SK-N-SH (cell line): ENCODE measurements at regions not wholly inside any gene's neighbourhood (a gene's known extent, or its start where the extent isn't known, plus 50 kb on each side); places are given as distances from the start of the nearest gene placed in this dataset.

ENCODE experiments used
- CTCF ChIA-PET: fragments of 300-600, 350-600 bp; formaldehyde crosslinking; extraction: SDS; loops from one replicate; lab custom pipeline; 2021; lab: Yijun Ruan, JAX
- POLR2A ChIA-PET: fragments of 350-600 bp; sonication (Branson Sonifier 250); formaldehyde crosslinking; extraction: SDS; loops from one replicate; lab custom pipeline; 2020; ENCODE audit warnings: antibody characterized with exemption, inconsistent platforms; lab: Yijun Ruan, JAX
- DNase-seq: peaks from one replicate; pipeline ENCODE4 v3.0.0; 2012
- H2AFZ ChIP-seq: fragments of 200-600 bp; sonication (generic); 2 replicates; pipeline ENCODE4 v1.8.1; 2016; ENCODE audit warnings: antibody characterized with exemption, mild to moderate bottlenecking, low read depth
- H3F3A ChIP-seq: fragments of 200-600 bp; sonication (generic); replicated peaks from 2 replicates; pipeline ENCODE3; 2016; ENCODE audit warnings: antibody characterized with exemption, mild to moderate bottlenecking; ENCODE audit not compliant: insufficient read depth
- H3K27ac ChIP-seq, 2 experiments: fragments of 200-500 bp in 1 of 2; fragments of 200-600 bp in 1 of 2; sonication (Bioruptor generic) in 1 of 2; sonication (generic), shearing (Covaris generic) in 1 of 2; 2 replicates each; pipeline versions ENCODE4 v1.5.1 to v1.6.1; 2014 to 2016; ENCODE audit warnings: low read depth in 2 of 2, inconsistent platforms in 1 of 2, low read length in 1 of 2, mild to moderate bottlenecking in 1 of 2, mixed read lengths in 1 of 2
- H3K27me3 ChIP-seq: fragments of 200-600 bp; sonication (generic), shearing (Covaris generic); 2 replicates; pipeline ENCODE4 v1.6.1; 2016; ENCODE audit warnings: mixed run types; ENCODE audit not compliant: insufficient read depth
- H3K36me3 ChIP-seq, 2 experiments: fragments of 200-500 bp in 1 of 2; fragments of 200-600 bp in 1 of 2; sonication (Bioruptor generic) in 1 of 2; sonication (generic) in 1 of 2; replicated peaks in 1 of 2; 2 replicates each; pipeline versions ENCODE3 to v1.5.1; 2014 to 2016; ENCODE audit warnings: low read length in 1 of 2, mild to moderate bottlenecking in 1 of 2; ENCODE audit not compliant: insufficient read depth in 2 of 2, control insufficient read depth in 1 of 2
- H3K4me1 ChIP-seq, 2 experiments: fragments of 200-500 bp in 1 of 2; fragments of 200-600 bp in 1 of 2; sonication (Bioruptor generic) in 1 of 2; sonication (generic), shearing (Covaris generic) in 1 of 2; 2 replicates each; pipeline versions ENCODE4 v1.5.1 to v1.6.1; 2014 to 2016; ENCODE audit warnings: low read depth in 1 of 2, low read length in 1 of 2, mixed run types in 1 of 2; ENCODE audit not compliant: insufficient read depth in 2 of 2, control insufficient read depth in 1 of 2
- H3K4me2 ChIP-seq: fragments of 200-600 bp; sonication (generic), shearing (Covaris generic); 2 replicates; pipeline ENCODE4 v1.6.1; 2017; ENCODE audit warnings: mixed run types
- H3K4me3 ChIP-seq, 2 experiments: fragments of 200-500 bp in 1 of 2; fragments of 200-600 bp in 1 of 2; sonication (Bioruptor generic) in 1 of 2; sonication (generic), shearing (Covaris generic) in 1 of 2; 2 replicates each; pipeline versions ENCODE4 v1.5.1 to v1.8.1; 2014 to 2016; ENCODE audit warnings: low read depth in 2 of 2, inconsistent platforms in 1 of 2, low read length in 1 of 2, mild to moderate bottlenecking in 1 of 2, mixed read lengths in 1 of 2, moderate library complexity in 1 of 2
- H3K79me2 ChIP-seq: fragments of 200-600 bp; sonication (generic); 2 replicates; pipeline ENCODE4 v1.8.1; 2017; ENCODE audit warnings: mild to moderate bottlenecking; ENCODE audit not compliant: insufficient read depth
- H3K9ac ChIP-seq: fragments of 200-600 bp; sonication (generic); 2 replicates; pipeline ENCODE4 v1.6.1; 2017; ENCODE audit warnings: mixed run types
- H3K9me2 ChIP-seq: fragments of 200-600 bp; sonication (generic); 2 replicates; pipeline ENCODE4 v1.6.1; 2017; ENCODE audit warnings: mixed run types
- H3K9me3 ChIP-seq: fragments of 200-600 bp; sonication (generic); 2 replicates; pipeline ENCODE4 v1.6.1; 2017; ENCODE audit warnings: mixed run types, mild to moderate bottlenecking, moderate library complexity
- H4K20me1 ChIP-seq: fragments of 200-600 bp; sonication (generic); 2 replicates; pipeline ENCODE4 v1.6.1; 2017; ENCODE audit warnings: mild to moderate bottlenecking, mixed run types; ENCODE audit not compliant: insufficient read depth
- CHD2 ChIP-seq: fragments of 150-350 bp; IDR thresholded peaks from 2 replicates; pipeline ENCODE4 v1.6.1; 2018; ENCODE audit warnings: low read length; ENCODE audit not compliant: partially characterized antibody
- CTCF ChIP-seq: fragments of 200-600 bp; sonication (generic); IDR thresholded peaks from 2 replicates; pipeline ENCODE4 v1.6.1; 2017; ENCODE audit warnings: antibody characterized with exemption, mild to moderate bottlenecking, moderate library complexity
- EZH2phosphoT487 ChIP-seq: fragments of 200-600 bp; sonication (generic); IDR thresholded peaks from 2 replicates; pipeline ENCODE4 v1.6.1; 2017; ENCODE audit warnings: low read depth, mixed run types, mild to moderate bottlenecking, antibody characterized with exemption, moderate library complexity, borderline replicate concordance
- IRF3 ChIP-seq: fragments of 150-350 bp; IDR thresholded peaks from 2 replicates; pipeline ENCODE4 v1.6.1; 2016; ENCODE audit warnings: mild to moderate bottlenecking, low read depth, low read length
- MEF2A ChIP-seq: IDR thresholded peaks from 2 replicates; pipeline ENCODE4 v1.4.0; 2012; ENCODE audit warnings: low read depth, borderline replicate concordance
- NFIC ChIP-seq: IDR thresholded peaks from 2 replicates; pipeline ENCODE4 v1.4.0; 2012; ENCODE audit warnings: borderline replicate concordance
- NRF1 ChIP-seq: IDR thresholded peaks from 2 replicates; pipeline ENCODE4 v1.6.1; 2012; ENCODE audit warnings: low read depth, mild to moderate bottlenecking, low read length
- POLR2AphosphoS5 ChIP-seq: IDR thresholded peaks from 2 replicates; pipeline ENCODE4 v1.6.1; 2012; ENCODE audit warnings: low read depth, low read length
- RAD21 ChIP-seq: IDR thresholded peaks from 2 replicates; pipeline ENCODE4 v1.6.1; 2012; ENCODE audit warnings: mild to moderate bottlenecking, low read length
- RFX5 ChIP-seq: IDR thresholded peaks from 2 replicates; pipeline ENCODE4 v1.6.1; 2012; ENCODE audit warnings: mild to moderate bottlenecking, improper control_type of control experiment, low read length
- SMC3 ChIP-seq: IDR thresholded peaks from 2 replicates; pipeline ENCODE4 v1.6.1; 2012; ENCODE audit warnings: low read depth, low read length, improper control_type of control experiment
- TCF12 ChIP-seq: IDR thresholded peaks from 2 replicates; pipeline ENCODE4 v1.4.0; 2012
- USF2 ChIP-seq: fragments of 150-350 bp; IDR thresholded peaks from 2 replicates; pipeline ENCODE4 v1.6.1; 2017; ENCODE audit warnings: antibody characterized with exemption, low read length, low read depth, borderline replicate concordance
- ZBTB33 ChIP-seq: IDR thresholded peaks from 2 replicates; pipeline ENCODE4 v1.4.0; 2012; ENCODE audit warnings: low read depth, borderline replicate concordance
- WGBS: methylation state at CpG from one replicate; pipeline ENCODE4 v1.1.6; 2017; ENCODE audit warnings: low lambda C conversion rate; 5-methylcytosine and 5-hydroxymethylcytosine counted together

GRCh38 chr1:102726417-102726816 is 381.9 kb downstream of the COL11A1 start:
- Histone ChIP-seq H2AFZ (no peak overlapping the region), H3K9me3 (no peaks in the 10 kb centered on the region), H3K4me3 (no peak overlapping the region), H3K27me3 (no peaks in the 10 kb centered on the region), H4K20me1 (no peaks in the 10 kb centered on the region), H3K36me3 (no peaks in the 10 kb centered on the region), H3K27ac (no peak overlapping the region), H3K9ac (no peak overlapping the region), H3K9me2 (no peaks in the 10 kb centered on the region; the same call in 1 of the 2 replicates), H3K4me2 (no peak overlapping the region), H3F3A (no peaks in the 10 kb centered on the region), H3K79me2 (no peaks in the 10 kb centered on the region), H3K4me1 (no peaks in the 10 kb centered on the region)
- 79% methylated on average over 1 of the region's 1 CpG for WGBS
- no peak for DNase-seq
- ChIA-PET CTCF (no interaction called here), POLR2A (no interaction called here)
- TF ChIP-seq CHD2 (no peak), ZBTB33 (no peak), RFX5 (no peak), NFIC (no peak), USF2 (no peak), NRF1 (no peak), TCF12 (no peak), RAD21 (no peak), MEF2A (no peak), EZH2phosphoT487 (no peak), SMC3 (no peak), POLR2AphosphoS5 (no peak), IRF3 (no peak), CTCF (no peak)
